GM10266 (cell line): ENCODE measurements at regions not wholly inside any gene's neighbourhood (a gene's known extent, or its start where the extent isn't known, plus 50 kb on each side); places are given as distances from the start of the nearest gene placed in this dataset.

Source experiments
- DNase-seq: peaks from one replicate; pipeline ENCODE4 v3.0.0; 2012; ENCODE audit errors: extremely low spot score
- TF ChIP-seq, protein P1 (sequence below): IDR thresholded peaks from 2 replicates; pipeline ENCODE4 v1.5.1; 2012; ENCODE audit warnings: mild to moderate bottlenecking, low read depth; ENCODE audit not compliant: control insufficient read depth, insufficient read depth; ENCODE audit errors: missing control alignments

DNA sequence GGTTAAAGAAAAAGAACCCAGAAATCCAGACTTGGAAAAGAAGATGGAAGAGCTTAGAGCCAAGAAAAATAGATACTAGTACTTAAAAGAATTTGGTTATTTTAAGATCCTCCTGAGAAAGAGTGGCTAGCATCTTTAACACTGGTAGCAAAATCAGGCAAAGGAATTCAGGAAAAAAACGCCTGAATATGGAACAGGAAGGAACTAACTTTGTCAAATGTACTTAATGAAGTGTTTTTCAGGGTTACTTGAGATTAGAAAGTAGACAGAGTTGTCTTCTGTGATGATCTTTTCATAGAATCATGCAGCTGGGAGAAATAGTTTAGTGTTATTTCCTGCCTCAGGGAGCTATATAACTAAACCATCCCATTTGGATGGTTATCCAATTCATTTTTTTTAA lies 50.8 kb upstream of the SASH1 start:
- TF ChIP-seq, protein P1, sequence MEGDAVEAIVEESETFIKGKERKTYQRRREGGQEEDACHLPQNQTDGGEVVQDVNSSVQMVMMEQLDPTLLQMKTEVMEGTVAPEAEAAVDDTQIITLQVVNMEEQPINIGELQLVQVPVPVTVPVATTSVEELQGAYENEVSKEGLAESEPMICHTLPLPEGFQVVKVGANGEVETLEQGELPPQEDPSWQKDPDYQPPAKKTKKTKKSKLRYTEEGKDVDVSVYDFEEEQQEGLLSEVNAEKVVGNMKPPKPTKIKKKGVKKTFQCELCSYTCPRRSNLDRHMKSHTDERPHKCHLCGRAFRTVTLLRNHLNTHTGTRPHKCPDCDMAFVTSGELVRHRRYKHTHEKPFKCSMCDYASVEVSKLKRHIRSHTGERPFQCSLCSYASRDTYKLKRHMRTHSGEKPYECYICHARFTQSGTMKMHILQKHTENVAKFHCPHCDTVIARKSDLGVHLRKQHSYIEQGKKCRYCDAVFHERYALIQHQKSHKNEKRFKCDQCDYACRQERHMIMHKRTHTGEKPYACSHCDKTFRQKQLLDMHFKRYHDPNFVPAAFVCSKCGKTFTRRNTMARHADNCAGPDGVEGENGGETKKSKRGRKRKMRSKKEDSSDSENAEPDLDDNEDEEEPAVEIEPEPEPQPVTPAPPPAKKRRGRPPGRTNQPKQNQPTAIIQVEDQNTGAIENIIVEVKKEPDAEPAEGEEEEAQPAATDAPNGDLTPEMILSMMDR, result no peak
- DNase-seq, result no peak
